Vagina (tissue), 2 donors: ENCODE measurements at regions not wholly inside any gene's neighbourhood (a gene's known extent, or its start where the extent isn't known, plus 50 kb on each side); places are given as distances from the start of the nearest gene placed in this dataset.

Experiments
- DNase-seq, 2 donors: peaks; one replicate each; pipeline ENCODE4 v3.0.0-alpha.2; 2017; ENCODE audit errors: extremely low spot score in 2 of 2
- H3K27ac ChIP-seq: fragments of 200-600 bp; sonication (generic); one replicate; pipeline ENCODE4 v1.5.1; 2019
- H3K27me3 ChIP-seq: fragments of 200-600 bp; sonication (generic); one replicate; pipeline ENCODE4 v1.5.1; 2019
- H3K36me3 ChIP-seq, 2 donors: fragments of 200-600 bp; sonication (generic); one replicate each; pipeline ENCODE4 v1.5.1; 2017 to 2019
- H3K4me1 ChIP-seq: fragments of 200-600 bp; sonication (generic); one replicate; pipeline ENCODE4 v1.5.1; 2019
- H3K4me3 ChIP-seq, 2 donors: fragments of 200-600 bp; sonication (generic); 1 replicate in 1 of 2; 2 replicates in 1 of 2; pipeline ENCODE4 v1.5.1; 2016 to 2019
- H3K9me3 ChIP-seq: fragments of 200-600 bp; sonication (generic); one replicate; pipeline ENCODE4 v1.5.1; 2019
- CTCF ChIP-seq, 3 experiments: fragments of 450-650 bp in 2 of 3; fragments of 200-600 bp in 1 of 3; sonication (generic) in 1 of 3; IDR thresholded peaks; one replicate each; pipeline ENCODE4 v1.5.1; 2017 to 2019; ENCODE audit warnings: antibody characterized with exemption in 3 of 3, mild to moderate bottlenecking in 2 of 3, moderate library complexity in 2 of 3
- POLR2A ChIP-seq, 2 donors: fragments of 450-650 bp; IDR thresholded peaks; one replicate each; pipeline ENCODE4 v1.6.1; 2017; ENCODE audit warnings: antibody characterized with exemption in 2 of 2, mild to moderate bottlenecking in 2 of 2, moderate library complexity in 2 of 2
- POLR2AphosphoS5 ChIP-seq, 2 donors: sonication (generic); formaldehyde crosslinking; IDR thresholded peaks; one replicate each; pipeline ENCODE4 v1.9.0; 2017; ENCODE audit warnings: antibody characterized with exemption in 2 of 2, mild to moderate bottlenecking in 2 of 2, low read depth in 1 of 2; ENCODE audit not compliant: insufficient read depth in 1 of 2
- intact Hi-C: fragments of 100-400 bp; cut with DNase I; formaldehyde crosslinking; loops from one replicate; pipeline ENCODE4 v1.15.1; 2023

GRCh38 chr11:37502202-37502601 lies 904.2 kb upstream of the RAG2 start:
- Histone ChIP-seq H3K27me3 (no peaks in the 10 kb centered on the region), H3K27ac (no peak overlapping the region), H3K36me3 (no peaks in the 10 kb centered on the region), H3K4me3 (no peak overlapping the region), H3K4me1 (no peaks in the 10 kb centered on the region), H3K9me3 (no peaks in the 10 kb centered on the region)
- no peak for DNase-seq
- intact Hi-C loops, result no loop called here
- TF ChIP-seq POLR2AphosphoS5 (IDR thresholded peaks at IDR 0.05; ENCODE audit: insufficient read depth in 1 of 2, low read depth in 1 of 2), result no peak
- no peak for TF ChIP-seq POLR2A (IDR thresholded peaks at IDR 0.05)
- TF ChIP-seq CTCF (IDR thresholded peaks at IDR 0.05), result no peak

- DNase-seq, result no peak
- no peak for TF ChIP-seq POLR2AphosphoS5 (IDR thresholded peaks at IDR 0.05; ENCODE audit: insufficient read depth in 1 of 2, low read depth in 1 of 2)
- no peak for TF ChIP-seq POLR2A (IDR thresholded peaks at IDR 0.05)
- TF ChIP-seq CTCF (IDR thresholded peaks at IDR 0.05), result no peak
- intact Hi-C loops, result no loop called here
- H3K27ac ChIP-seq, result no peak overlapping the region
- no peaks in the 10 kb centered on the region for H3K36me3 ChIP-seq
- no peaks in the 10 kb centered on the region for H3K4me1 ChIP-seq
- no peak overlapping the region for H3K4me3 ChIP-seq
- no peaks in the 10 kb centered on the region for H3K27me3 ChIP-seq
- H3K9me3 ChIP-seq, result no peaks in the 10 kb centered on the region
Observed at GRCh38 chr11:37500425-37500824, 902.4 kb upstream of the RAG2 start.

- TF ChIP-seq POLR2AphosphoS5 (IDR thresholded peaks at IDR 0.05; ENCODE audit: insufficient read depth in 1 of 2, low read depth in 1 of 2) (no peak), POLR2A (IDR thresholded peaks at IDR 0.05) (no peak), CTCF (IDR thresholded peaks at IDR 0.05) (no peak)
- no peaks in the 10 kb centered on the region for H3K9me3 ChIP-seq
- DNase-seq, result no peak
- H3K27ac ChIP-seq, result no peak overlapping the region
- no peak overlapping the region for H3K4me3 ChIP-seq
- intact Hi-C loops, result no loop called here
- no peaks in the 10 kb centered on the region for H3K27me3 ChIP-seq
- H3K4me1 ChIP-seq, result no peaks in the 10 kb centered on the region
- H3K36me3 ChIP-seq, result no peaks in the 10 kb centered on the region
Observed at GRCh38 chr11:37497326-37497725, 899.3 kb upstream of the RAG2 start.

GRCh38 chr11:37496201-37496600 lies 898.2 kb upstream of the RAG2 start:
- TF ChIP-seq POLR2AphosphoS5 (IDR thresholded peaks at IDR 0.05; ENCODE audit: insufficient read depth in 1 of 2, low read depth in 1 of 2), result no peak
- intact Hi-C loops, result no loop called here
- H3K4me3 ChIP-seq, result no peak overlapping the region
- no peak for DNase-seq
- H3K9me3 ChIP-seq, result no peaks in the 10 kb centered on the region
- no peaks in the 10 kb centered on the region for H3K27me3 ChIP-seq
- H3K36me3 ChIP-seq, result no peaks in the 10 kb centered on the region
- H3K4me1 ChIP-seq, result no peaks in the 10 kb centered on the region
- H3K27ac ChIP-seq, result no peak overlapping the region

- Histone ChIP-seq H3K27me3 (no peaks in the 10 kb centered on the region), H3K27ac (no peak overlapping the region), H3K9me3 (no peaks in the 10 kb centered on the region), H3K36me3 (no peaks in the 10 kb centered on the region), H3K4me3 (no peak overlapping the region), H3K4me1 (no peaks in the 10 kb centered on the region)
- intact Hi-C loops, result no loop called here
- DNase-seq, result no peak
- TF ChIP-seq CTCF (IDR thresholded peaks at IDR 0.05), result no peak
- TF ChIP-seq POLR2A (IDR thresholded peaks at IDR 0.05), result no peak
- no peak for TF ChIP-seq POLR2AphosphoS5 (IDR thresholded peaks at IDR 0.05; ENCODE audit: insufficient read depth in 1 of 2, low read depth in 1 of 2)
Observed at GRCh38 chr11:37484298-37484697, 886.3 kb upstream of the RAG2 start.

GRCh38 chr11:37483761-37484160 lies 885.7 kb upstream of the RAG2 start:
- intact Hi-C loops, result no loop called here
- H3K4me1 ChIP-seq, result no peaks in the 10 kb centered on the region
- H3K36me3 ChIP-seq, result no peaks in the 10 kb centered on the region
- no peak for DNase-seq
- no peak overlapping the region for H3K27ac ChIP-seq
- no peak overlapping the region for H3K4me3 ChIP-seq
- TF ChIP-seq CTCF (IDR thresholded peaks at IDR 0.05) (no peak), POLR2AphosphoS5 (IDR thresholded peaks at IDR 0.05; ENCODE audit: insufficient read depth in 1 of 2, low read depth in 1 of 2) (no peak), POLR2A (IDR thresholded peaks at IDR 0.05) (no peak)
- no peaks in the 10 kb centered on the region for H3K9me3 ChIP-seq
- H3K27me3 ChIP-seq, result no peaks in the 10 kb centered on the region
